ENCODE measurements at regions not wholly inside any gene's neighbourhood (a gene's known extent, or its start where the extent isn't known, plus 50 kb on each side); places are given as distances from the start of the nearest gene placed in this dataset.

GRCh38 chr4:14180983-14181601 is 553.6 kb upstream of the BOD1L1 start:
- TF ChIP-seq, protein P1, sequence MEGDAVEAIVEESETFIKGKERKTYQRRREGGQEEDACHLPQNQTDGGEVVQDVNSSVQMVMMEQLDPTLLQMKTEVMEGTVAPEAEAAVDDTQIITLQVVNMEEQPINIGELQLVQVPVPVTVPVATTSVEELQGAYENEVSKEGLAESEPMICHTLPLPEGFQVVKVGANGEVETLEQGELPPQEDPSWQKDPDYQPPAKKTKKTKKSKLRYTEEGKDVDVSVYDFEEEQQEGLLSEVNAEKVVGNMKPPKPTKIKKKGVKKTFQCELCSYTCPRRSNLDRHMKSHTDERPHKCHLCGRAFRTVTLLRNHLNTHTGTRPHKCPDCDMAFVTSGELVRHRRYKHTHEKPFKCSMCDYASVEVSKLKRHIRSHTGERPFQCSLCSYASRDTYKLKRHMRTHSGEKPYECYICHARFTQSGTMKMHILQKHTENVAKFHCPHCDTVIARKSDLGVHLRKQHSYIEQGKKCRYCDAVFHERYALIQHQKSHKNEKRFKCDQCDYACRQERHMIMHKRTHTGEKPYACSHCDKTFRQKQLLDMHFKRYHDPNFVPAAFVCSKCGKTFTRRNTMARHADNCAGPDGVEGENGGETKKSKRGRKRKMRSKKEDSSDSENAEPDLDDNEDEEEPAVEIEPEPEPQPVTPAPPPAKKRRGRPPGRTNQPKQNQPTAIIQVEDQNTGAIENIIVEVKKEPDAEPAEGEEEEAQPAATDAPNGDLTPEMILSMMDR (IDR thresholded peaks at IDR 0.05) = no peak
- no peak for TF ChIP-seq POLR2A (IDR thresholded peaks at IDR 0.05; ENCODE audit: low read depth)

Measured in esophagus muscularis mucosa (tissue), 3 donors.